GM12891 (cell line): ENCODE measurements at regions not wholly inside any gene's neighbourhood (a gene's known extent, or its start where the extent isn't known, plus 50 kb on each side); places are given as distances from the start of the nearest gene placed in this dataset.

Source experiments
- DNase-seq: peaks from one replicate; pipeline ENCODE4 v3.0.0; 2011; ENCODE audit warnings: low spot score; ENCODE audit not compliant: insufficient read length
- FAIRE-seq: peaks from 2 replicates; lab custom pipeline; 2011; peaks lifted over from hg19 to GRCh38; lab: Jason Lieb, UNC
- PAX5 ChIP-seq: IDR thresholded peaks from 2 replicates; pipeline ENCODE4 v1.6.1; 2011; ENCODE audit warnings: low read length, moderate library complexity, mild to moderate bottlenecking; ENCODE audit not compliant: insufficient read depth, severe bottlenecking
- POLR2A ChIP-seq: IDR thresholded peaks from 2 replicates; pipeline ENCODE4 v1.6.1; 2011; ENCODE audit warnings: low read depth, low read length, control low read depth
- POLR2AphosphoS5 ChIP-seq: IDR thresholded peaks from 2 replicates; pipeline ENCODE4 v1.6.1; 2011; ENCODE audit warnings: low read depth, low read length, control low read depth
- POU2F2 ChIP-seq: IDR thresholded peaks from 2 replicates; pipeline ENCODE4 v1.6.1; 2011; ENCODE audit warnings: low read depth, mild to moderate bottlenecking, control low read depth, low read length, moderate library complexity
- SPI1 ChIP-seq: IDR thresholded peaks from 2 replicates; pipeline ENCODE4 v1.6.1; 2011; ENCODE audit warnings: low read depth, low read length, control low read depth
- TAF1 ChIP-seq: IDR thresholded peaks from 2 replicates; pipeline ENCODE4 v1.6.1; 2011; ENCODE audit warnings: low read depth, low read length, control low read depth

- FAIRE-seq = no peak
Observed at GRCh38 chr9:90420211-90420610, 222.4 kb downstream of the DIRAS2 start.

GRCh38 chr9:90420768-90421513 lies 221.7 kb downstream of the DIRAS2 start:
- DNase-seq (no peak), FAIRE-seq (no peak)
- no peak for TF ChIP-seq TAF1
- no peak for TF ChIP-seq PAX5
- TF ChIP-seq POLR2A = no peak
- no peak for TF ChIP-seq POLR2AphosphoS5
- TF ChIP-seq SPI1 = no peak
- no peak for TF ChIP-seq POU2F2

More at GRCh38 chr9:90420211-90420610, 222.4 kb downstream of the DIRAS2 start:
- TF ChIP-seq POLR2A = no peak
- no peak for TF ChIP-seq POU2F2
- no peak for TF ChIP-seq POLR2AphosphoS5
- TF ChIP-seq SPI1 = no peak
- no peak for TF ChIP-seq PAX5
- no peak for TF ChIP-seq TAF1
- no peak for DNase-seq

- TF ChIP-seq POU2F2 (no peak), POLR2A (no peak), POLR2AphosphoS5 (no peak), TAF1 (no peak)
Observed at GRCh38 chr9:90421786-90422185, 220.8 kb downstream of the DIRAS2 start.

GRCh38 chr9:90423661-90424193 lies 218.9 kb downstream of the DIRAS2 start:
- DNase-seq (no peak), FAIRE-seq (no peak)
- TF ChIP-seq TAF1 (no peak), POU2F2 (no peak), SPI1 (no peak), POLR2AphosphoS5 (no peak), PAX5 (no peak)

More at GRCh38 chr9:90421786-90422185, 220.8 kb downstream of the DIRAS2 start:
- no peak for FAIRE-seq
- no peak for DNase-seq

GRCh38 chr9:90428517-90428916 lies 214.1 kb downstream of the DIRAS2 start:
- no peak for DNase-seq
- FAIRE-seq = no peak
- TF ChIP-seq PAX5 (no peak), SPI1 (no peak), POLR2AphosphoS5 (no peak), TAF1 (no peak), POLR2A (no peak), POU2F2 (no peak)

- no peak for DNase-seq
- FAIRE-seq = no peak
- TF ChIP-seq POLR2A = no peak
- TF ChIP-seq SPI1 = no peak
- TF ChIP-seq POU2F2 = no peak
- no peak for TF ChIP-seq TAF1
- no peak for TF ChIP-seq PAX5
- TF ChIP-seq POLR2AphosphoS5 = no peak
Observed at GRCh38 chr9:90432951-90433350, 209.7 kb downstream of the DIRAS2 start.

GRCh38 chr9:90433398-90433941 lies 209.2 kb downstream of the DIRAS2 start:
- DNase-seq = no peak
- no peak for FAIRE-seq
- TF ChIP-seq POLR2A = no peak
- no peak for TF ChIP-seq PAX5
- TF ChIP-seq POLR2AphosphoS5 = no peak
- TF ChIP-seq POU2F2 = no peak
- TF ChIP-seq TAF1 = no peak
- TF ChIP-seq SPI1 = no peak

GRCh38 chr9:90441814-90442213 lies 200.8 kb downstream of the DIRAS2 start:
- TF ChIP-seq TAF1 = no peak
- no peak for TF ChIP-seq SPI1
- TF ChIP-seq PAX5 = no peak
- no peak for TF ChIP-seq POU2F2
- no peak for TF ChIP-seq POLR2AphosphoS5
- TF ChIP-seq POLR2A = no peak
- no peak for DNase-seq
- no peak for FAIRE-seq

GRCh38 chr9:90442723-90443122 lies 199.9 kb downstream of the DIRAS2 start:
- TF ChIP-seq PAX5 (no peak), TAF1 (no peak), POLR2A (no peak), POLR2AphosphoS5 (no peak), POU2F2 (no peak), SPI1 (no peak)
- FAIRE-seq = no peak
- DNase-seq = no peak

GRCh38 chr9:90444609-90445204 lies 197.9 kb downstream of the DIRAS2 start:
- TF ChIP-seq POLR2AphosphoS5 = no peak
- no peak for TF ChIP-seq POLR2A
- no peak for TF ChIP-seq POU2F2
- TF ChIP-seq TAF1 = no peak
- TF ChIP-seq PAX5 = no peak
- TF ChIP-seq SPI1 = no peak
- no peak for DNase-seq
- no peak for FAIRE-seq
